HG03159 (cell line): ENCODE measurements at regions not wholly inside any gene's neighbourhood (a gene's known extent, or its start where the extent isn't known, plus 50 kb on each side); places are given as distances from the start of the nearest gene placed in this dataset.
"Not testable (repeated sequence)": the region's sequence is repeated elsewhere in the genome, so short reads cannot be mapped to it uniquely, and the experiment has no call there.

ENCODE experiments used
- ATAC-seq: cut with Tn5 transposase; IDR thresholded peaks from one replicate; pipeline ENCODE4 v1.9.1; 2021; ENCODE audit warnings: mild to moderate bottlenecking, moderate library complexity; ENCODE audit not compliant: unreplicated experiment

- no peak for ATAC-seq
Observed at GRCh38 chr5:114838937-114839336, 330.8 kb downstream of the TRIM36 start.

GRCh38 chr5:114830114-114830513 is 339.6 kb downstream of the TRIM36 start:
- ATAC-seq = no peak

- ATAC-seq = no peak
Observed at GRCh38 chr5:114822863-114823262, 346.8 kb downstream of the TRIM36 start.

GRCh38 chr5:114822436-114822835 is 347.3 kb downstream of the TRIM36 start:
- ATAC-seq = no peak

GRCh38 chr5:114790403-114790792 is 379.3 kb downstream of the TRIM36 start:
- ATAC-seq = no peak

- ATAC-seq = peak; percentile 79
Observed at GRCh38 chr5:114789773-114790402, 379.8 kb downstream of the TRIM36 start.

- no peak for ATAC-seq
Observed at GRCh38 chr5:114782869-114783268, 386.8 kb downstream of the TRIM36 start.

- no peak for ATAC-seq
Observed at GRCh38 chr5:114782177-114782576, 387.5 kb downstream of the TRIM36 start.

- no peak for ATAC-seq
Observed at GRCh38 chr5:114780290-114780689, 389.4 kb downstream of the TRIM36 start.

GRCh38 chr5:114744406-114744805 is 382.5 kb downstream of the KCNN2 start:
- no peak for ATAC-seq

- ATAC-seq = no peak
Observed at GRCh38 chr5:114734238-114734637, 372.4 kb downstream of the KCNN2 start.

GRCh38 chr5:114729986-114730385 is 368.1 kb downstream of the KCNN2 start:
- no peak for ATAC-seq

GRCh38 chr5:114727358-114727757 is 365.5 kb downstream of the KCNN2 start:
- no peak for ATAC-seq

- ATAC-seq = no peak
Observed at GRCh38 chr5:114726131-114726530, 364.3 kb downstream of the KCNN2 start.

- no peak for ATAC-seq
Observed at GRCh38 chr5:114719268-114719667, 357.4 kb downstream of the KCNN2 start.

GRCh38 chr5:114716955-114717354 is 355.1 kb downstream of the KCNN2 start:
- no peak for ATAC-seq

GRCh38 chr5:114704225-114704893 is 342.5 kb downstream of the KCNN2 start:
- not testable (repeated sequence) for ATAC-seq

- ATAC-seq = no peak
Observed at GRCh38 chr5:114702731-114703130, 340.9 kb downstream of the KCNN2 start.

- ATAC-seq = no peak
Observed at GRCh38 chr5:114702136-114702535, 340.3 kb downstream of the KCNN2 start.

- ATAC-seq = no peak
Observed at GRCh38 chr5:114700823-114701222, 339.0 kb downstream of the KCNN2 start.

- no peak for ATAC-seq
Observed at GRCh38 chr5:114695292-114695904, 333.5 kb downstream of the KCNN2 start.

- ATAC-seq = no peak
Observed at GRCh38 chr5:114686356-114686755, 324.5 kb downstream of the KCNN2 start.
